KMS-11 (cell line): ENCODE measurements at regions not wholly inside any gene's neighbourhood (a gene's known extent, or its start where the extent isn't known, plus 50 kb on each side); places are given as distances from the start of the nearest gene placed in this dataset.

Experiments used
- H2AFZ ChIP-seq: fragments of 200-600 bp; sonication (generic); 2 replicates; pipeline ENCODE4 v1.6.1; 2016; ENCODE audit warnings: antibody characterized with exemption, mixed run types, low read depth
- H3K27ac ChIP-seq: fragments of 200-600 bp; sonication (generic); 2 replicates; pipeline ENCODE4 v1.6.1; 2016; ENCODE audit warnings: mild to moderate bottlenecking, mixed run types
- H3K27me3 ChIP-seq: fragments of 200-600 bp; sonication (generic); 2 replicates; pipeline ENCODE4 v1.6.1; 2017; ENCODE audit warnings: mild to moderate bottlenecking, low read depth, mixed run types, moderate library complexity; ENCODE audit not compliant: insufficient read depth
- H3K36me3 ChIP-seq: fragments of 200-600 bp; sonication (generic); 2 replicates; pipeline ENCODE4 v1.6.1; 2017; ENCODE audit warnings: mild to moderate bottlenecking, mixed run types; ENCODE audit not compliant: insufficient read depth
- H3K4me1 ChIP-seq: fragments of 200-600 bp; sonication (generic); 2 replicates; pipeline ENCODE4 v1.6.1; 2016; ENCODE audit warnings: mild to moderate bottlenecking, low read depth, mixed run types; ENCODE audit not compliant: poor library complexity, severe bottlenecking
- H3K4me2 ChIP-seq: fragments of 200-600 bp; sonication (generic); 2 replicates; pipeline ENCODE4 v1.7.0; 2016; ENCODE audit warnings: mild to moderate bottlenecking, mixed run types
- H3K4me3 ChIP-seq: fragments of 200-600 bp; sonication (generic); IDR thresholded peaks from 2 replicates; pipeline ENCODE4 v1.6.1; 2017; ENCODE audit warnings: low read depth, low read length, mixed read lengths; ENCODE audit not compliant: insufficient read depth
- H3K79me2 ChIP-seq: fragments of 200-600 bp; sonication (generic); 2 replicates; pipeline ENCODE4 v1.6.1; 2016; ENCODE audit warnings: low read depth, mixed run types; ENCODE audit not compliant: insufficient read depth
- H3K9ac ChIP-seq: fragments of 200-600 bp; sonication (generic); 2 replicates; pipeline ENCODE4 v1.6.1; 2016; ENCODE audit warnings: mild to moderate bottlenecking, mixed run types
- H4K20me1 ChIP-seq: fragments of 200-600 bp; sonication (generic); 2 replicates; pipeline ENCODE4 v1.6.1; 2016; ENCODE audit warnings: mild to moderate bottlenecking, mixed run types; ENCODE audit not compliant: insufficient read depth
- TF ChIP-seq, protein P1 (sequence below): fragments of 200-600 bp; sonication (generic); conservative IDR thresholded peaks from 2 replicates; pipeline ENCODE4 v1.6.1; 2017; ENCODE audit warnings: low read depth, mild to moderate bottlenecking, antibody characterized with exemption, low read length, moderate library complexity, mixed read lengths

DNA sequence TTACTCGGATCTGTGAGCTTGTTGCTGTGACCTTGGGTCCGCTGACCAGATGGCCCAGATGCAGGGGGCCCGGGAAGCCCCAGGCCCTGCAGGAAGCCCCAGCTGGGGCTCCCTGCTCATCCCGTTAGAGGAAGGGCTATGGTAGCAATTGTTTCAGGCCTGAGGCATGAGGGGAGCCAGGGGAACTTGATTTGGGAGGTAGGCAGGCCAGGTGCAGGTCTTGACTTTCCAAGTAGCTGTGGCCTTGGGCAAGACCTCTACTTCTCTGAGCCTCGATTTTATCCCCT is 55.0 kb upstream of the CXCL12 start:
- Histone ChIP-seq H3K4me2 (no peak overlapping the region), H3K4me1 (peaks cover 29% of the 10 kb centered on the region), H2AFZ (0 out of 2 replicates have a peak overlapping the region, but pooled peaks have one; percentile 35), H3K79me2 (no peaks in the 10 kb centered on the region), H3K4me3 (no peak overlapping the region), H3K27me3 (no peaks in the 10 kb centered on the region), H3K9ac (no peak overlapping the region), H4K20me1 (no peaks in the 10 kb centered on the region), H3K36me3 (no peaks in the 10 kb centered on the region), H3K27ac (peak overlapping the region; percentile 82; the same call in 1 of the 2 replicates)
- TF ChIP-seq, protein P1, sequence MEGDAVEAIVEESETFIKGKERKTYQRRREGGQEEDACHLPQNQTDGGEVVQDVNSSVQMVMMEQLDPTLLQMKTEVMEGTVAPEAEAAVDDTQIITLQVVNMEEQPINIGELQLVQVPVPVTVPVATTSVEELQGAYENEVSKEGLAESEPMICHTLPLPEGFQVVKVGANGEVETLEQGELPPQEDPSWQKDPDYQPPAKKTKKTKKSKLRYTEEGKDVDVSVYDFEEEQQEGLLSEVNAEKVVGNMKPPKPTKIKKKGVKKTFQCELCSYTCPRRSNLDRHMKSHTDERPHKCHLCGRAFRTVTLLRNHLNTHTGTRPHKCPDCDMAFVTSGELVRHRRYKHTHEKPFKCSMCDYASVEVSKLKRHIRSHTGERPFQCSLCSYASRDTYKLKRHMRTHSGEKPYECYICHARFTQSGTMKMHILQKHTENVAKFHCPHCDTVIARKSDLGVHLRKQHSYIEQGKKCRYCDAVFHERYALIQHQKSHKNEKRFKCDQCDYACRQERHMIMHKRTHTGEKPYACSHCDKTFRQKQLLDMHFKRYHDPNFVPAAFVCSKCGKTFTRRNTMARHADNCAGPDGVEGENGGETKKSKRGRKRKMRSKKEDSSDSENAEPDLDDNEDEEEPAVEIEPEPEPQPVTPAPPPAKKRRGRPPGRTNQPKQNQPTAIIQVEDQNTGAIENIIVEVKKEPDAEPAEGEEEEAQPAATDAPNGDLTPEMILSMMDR = no peak

DNA sequence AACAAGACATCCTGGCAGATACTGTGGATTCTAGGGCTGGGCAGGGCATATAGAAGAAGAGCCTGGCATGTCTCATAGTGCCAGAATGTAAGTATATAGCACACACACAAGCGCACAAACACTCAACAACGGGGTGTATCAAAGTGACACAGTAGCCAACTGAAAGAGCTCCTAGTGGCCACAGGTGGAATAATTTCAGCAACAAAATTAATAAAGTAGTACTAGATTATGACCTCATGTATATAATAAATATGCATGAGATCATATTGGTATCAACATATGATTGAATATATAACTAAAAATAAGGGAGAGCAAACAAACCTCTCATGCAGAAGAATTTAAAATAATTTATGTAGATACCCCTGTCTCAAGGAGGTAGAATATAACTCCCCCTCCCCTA is 72.4 kb upstream of the CXCL12 start:
- H3K27me3 ChIP-seq = no peaks in the 10 kb centered on the region
- no peak overlapping the region for H3K4me2 ChIP-seq
- no peaks in the 10 kb centered on the region for H4K20me1 ChIP-seq
- no peak overlapping the region for H3K27ac ChIP-seq
- H3K4me1 ChIP-seq = no peaks in the 10 kb centered on the region
- H3K36me3 ChIP-seq = no peaks in the 10 kb centered on the region
- H2AFZ ChIP-seq = no peak overlapping the region
- H3K79me2 ChIP-seq = no peaks in the 10 kb centered on the region
- TF ChIP-seq, protein P1 = 0 out of 2 replicates have a peak, but pooled peaks have one; percentile 42
- no peak overlapping the region for H3K9ac ChIP-seq
- H3K4me3 ChIP-seq = no peak overlapping the region

DNA sequence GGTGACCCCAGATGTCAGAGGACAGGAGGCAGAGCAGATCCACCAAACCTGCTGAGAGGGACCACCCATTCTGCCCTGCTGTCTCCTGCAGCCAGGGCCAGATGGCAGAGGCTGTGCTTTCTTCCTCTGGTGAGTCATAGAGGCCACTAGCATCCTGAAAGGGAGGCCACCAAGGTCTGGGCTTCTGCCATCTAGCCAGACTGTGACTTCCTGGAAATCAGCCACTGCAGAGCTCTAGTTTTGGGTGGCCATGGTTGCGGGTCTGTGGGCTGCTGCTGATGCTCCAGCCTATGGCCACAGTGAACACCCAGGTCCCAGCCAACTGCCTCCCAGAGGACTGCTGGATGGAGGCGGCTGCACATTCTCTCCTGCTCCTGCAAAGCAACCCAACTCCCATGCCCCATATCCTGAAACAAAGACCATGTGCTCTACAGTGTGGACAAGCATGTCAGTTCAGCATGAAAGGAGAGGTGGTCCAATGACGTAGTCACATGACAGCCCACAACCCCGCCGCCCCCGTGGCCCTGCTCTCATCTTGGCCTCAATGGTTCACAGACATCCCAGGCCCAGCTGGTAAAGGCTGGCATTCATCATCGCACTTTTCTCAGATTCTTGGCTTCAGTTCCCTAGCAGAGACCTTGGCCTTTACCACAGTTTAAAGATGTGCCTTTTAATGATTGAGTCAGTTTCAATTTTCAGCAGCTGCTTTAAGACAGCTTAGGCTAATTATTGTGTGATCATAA is 73.9 kb upstream of the CXCL12 start:
- Histone ChIP-seq H3K27ac (no peak overlapping the region), H3K79me2 (no peaks in the 10 kb centered on the region), H3K4me1 (no peaks in the 10 kb centered on the region), H3K36me3 (no peaks in the 10 kb centered on the region), H2AFZ (no peak overlapping the region), H3K27me3 (no peaks in the 10 kb centered on the region), H3K9ac (no peak overlapping the region), H3K4me2 (no peak overlapping the region), H3K4me3 (no peak overlapping the region), H4K20me1 (no peaks in the 10 kb centered on the region)
- TF ChIP-seq, protein P1 = no peak

DNA sequence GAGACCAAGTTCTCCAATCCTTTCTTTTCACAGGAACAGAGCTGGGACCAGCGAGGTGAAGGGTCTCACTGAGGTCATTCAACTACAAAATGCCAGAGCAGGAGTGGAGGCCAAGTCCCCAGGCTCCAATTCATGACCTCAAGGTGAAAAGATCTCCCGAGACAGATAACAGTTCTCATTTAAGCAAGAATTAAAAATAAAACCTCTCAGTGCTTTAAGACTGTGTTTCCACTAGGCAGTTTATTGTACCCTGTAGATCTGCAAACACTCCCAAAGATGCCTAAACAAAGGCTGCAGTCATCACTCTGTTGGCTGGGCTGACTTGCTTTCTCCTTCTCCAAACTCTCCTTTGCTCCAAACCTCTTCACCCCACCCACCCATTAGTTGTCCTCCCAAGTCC is 74.8 kb upstream of the CXCL12 start:
- TF ChIP-seq, protein P1 = no peak
- Histone ChIP-seq H3K36me3 (no peaks in the 10 kb centered on the region), H2AFZ (no peak overlapping the region), H3K79me2 (no peaks in the 10 kb centered on the region), H3K4me3 (no peak overlapping the region), H3K9ac (no peak overlapping the region), H3K4me2 (no peak overlapping the region), H3K27ac (no peak overlapping the region), H3K4me1 (no peaks in the 10 kb centered on the region), H4K20me1 (no peaks in the 10 kb centered on the region), H3K27me3 (no peaks in the 10 kb centered on the region)
